Glomerular visceral epithelial cell (primary cell): ENCODE measurements at regions not wholly inside any gene's neighbourhood (a gene's known extent, or its start where the extent isn't known, plus 50 kb on each side); places are given as distances from the start of the nearest gene placed in this dataset.

Source experiments
- DNase-seq: peaks from one replicate; pipeline ENCODE4 v3.0.0-alpha.2; 2016; ENCODE audit errors: extremely low spot score

DNA sequence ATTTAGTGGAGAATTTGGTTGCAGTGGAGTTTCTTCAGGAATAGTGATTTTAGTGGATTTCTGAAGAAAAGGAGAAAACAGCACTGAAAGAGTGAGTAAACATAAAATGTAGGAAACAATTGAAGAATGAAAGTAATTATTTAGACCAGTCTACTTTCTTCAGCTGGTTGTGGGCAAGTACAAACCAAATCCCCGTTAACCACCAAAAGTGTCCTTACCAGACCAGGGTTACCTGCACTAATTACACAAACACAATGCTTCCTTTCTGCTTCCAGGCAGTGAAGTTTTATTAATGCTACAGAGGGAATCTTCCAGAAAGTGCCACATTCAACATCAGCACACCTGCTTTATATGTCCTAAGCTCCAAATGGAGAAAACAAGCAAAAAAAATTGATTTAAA is 248.0 kb upstream of the TBC1D5 start:
- DNase-seq, result no peak

DNA sequence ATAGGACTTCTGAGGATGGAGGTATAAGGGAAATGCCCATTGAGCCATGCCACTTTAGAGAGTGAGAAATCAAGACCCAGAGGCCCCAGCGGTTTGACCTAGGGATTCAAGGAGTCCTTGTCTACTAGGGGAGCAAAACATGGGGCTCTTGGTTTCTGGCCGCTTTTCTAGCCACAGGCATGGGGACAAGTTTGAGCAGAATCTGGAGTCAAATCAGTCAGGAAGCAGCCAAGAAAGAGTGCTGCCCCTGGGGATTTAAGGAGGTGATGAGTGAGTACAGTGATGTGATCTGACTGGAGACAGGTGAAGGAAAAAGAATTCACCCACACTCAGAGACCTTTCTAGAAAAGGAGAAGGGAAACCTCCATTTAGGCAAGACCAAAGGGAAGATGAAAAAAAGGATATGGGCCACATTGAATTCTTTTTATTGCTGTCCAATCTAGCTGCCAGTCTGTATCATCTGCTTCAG is 244.0 kb upstream of the TBC1D5 start:
- no peak for DNase-seq

DNA sequence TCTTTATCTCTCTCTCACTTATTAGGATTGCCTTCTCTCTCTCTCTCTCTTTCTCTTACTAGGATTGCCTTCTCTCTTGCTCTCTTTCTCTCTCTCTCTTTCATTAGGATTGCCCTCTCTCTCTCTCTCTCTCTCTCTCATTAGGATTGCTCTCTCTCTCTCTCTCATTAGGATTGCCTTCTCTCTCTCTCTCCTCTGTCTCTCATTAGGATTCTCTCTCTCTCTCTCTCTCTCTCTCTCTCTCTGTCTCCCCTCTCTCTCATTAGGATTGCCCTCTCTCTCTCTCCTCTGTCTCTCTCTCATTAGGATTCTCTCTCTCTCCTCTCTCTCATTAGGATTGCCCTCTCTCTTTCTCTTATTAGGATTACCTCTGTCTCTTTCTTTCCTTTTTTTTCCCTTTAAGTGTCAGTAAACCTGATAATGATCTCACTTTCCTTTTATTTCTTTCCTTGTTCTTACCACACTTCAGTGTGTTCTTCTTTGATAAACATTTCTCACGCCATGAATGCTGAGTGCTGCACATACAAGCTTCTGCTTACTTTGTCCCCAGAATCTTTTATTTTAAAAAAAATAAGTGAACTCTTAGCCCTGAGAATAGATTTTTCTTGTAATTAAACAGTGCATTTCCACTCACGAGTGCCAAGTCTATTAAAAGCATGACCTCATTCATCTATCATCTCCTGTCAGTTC is 243.4 kb upstream of the TBC1D5 start:
- DNase-seq, result no peak

DNA sequence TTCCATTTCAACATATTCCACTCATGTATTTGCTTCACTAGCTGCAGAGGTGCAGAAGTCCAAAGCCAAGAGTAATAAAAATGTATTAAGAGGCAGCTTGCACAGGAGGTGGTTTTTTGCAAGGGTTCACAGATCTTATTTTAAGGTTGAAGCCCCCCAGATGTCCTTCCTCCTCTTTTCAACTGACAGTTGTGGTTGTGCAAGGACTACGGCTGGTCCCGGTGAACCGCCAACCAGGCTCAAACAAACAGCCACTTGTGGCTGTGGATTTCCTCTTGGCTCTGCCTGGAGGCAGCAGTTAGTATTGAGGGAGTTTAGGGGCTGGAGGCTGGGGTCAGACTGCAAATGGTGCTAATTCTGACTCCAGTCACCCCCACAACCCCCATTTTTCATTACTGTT is 240.7 kb upstream of the TBC1D5 start:
- no peak for DNase-seq

DNA sequence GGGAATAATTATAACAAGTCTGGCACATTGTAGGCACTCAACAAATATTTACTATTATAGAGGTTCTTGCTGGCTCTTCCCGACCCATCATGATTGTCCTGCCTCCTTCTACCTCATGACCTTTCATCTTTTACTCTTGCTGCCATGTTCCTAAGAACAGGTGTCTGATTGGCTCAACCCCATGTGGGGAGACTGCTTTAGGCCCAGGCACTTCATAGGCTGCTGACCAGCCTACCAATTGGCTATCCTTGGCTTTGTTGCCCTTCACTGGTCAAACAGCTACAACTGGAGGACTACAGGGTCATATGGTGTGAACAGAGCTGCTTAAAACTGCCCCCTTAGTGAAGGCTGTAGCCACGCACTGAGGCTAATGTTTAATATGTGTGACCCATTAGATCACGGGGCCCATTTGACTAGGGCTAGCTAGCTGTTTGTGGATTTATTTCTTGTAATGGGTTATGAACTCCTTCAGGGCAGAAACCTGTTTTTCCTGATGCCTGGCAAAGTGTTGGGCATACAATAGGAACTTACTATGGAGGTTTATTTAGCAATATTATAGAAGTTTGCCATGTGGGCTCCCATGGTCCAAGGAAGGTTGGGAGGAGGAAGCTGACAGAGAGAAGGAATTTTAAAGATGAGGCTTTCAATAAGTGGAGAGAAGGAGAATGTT is 239.9 kb upstream of the TBC1D5 start:
- DNase-seq, result no peak

DNA sequence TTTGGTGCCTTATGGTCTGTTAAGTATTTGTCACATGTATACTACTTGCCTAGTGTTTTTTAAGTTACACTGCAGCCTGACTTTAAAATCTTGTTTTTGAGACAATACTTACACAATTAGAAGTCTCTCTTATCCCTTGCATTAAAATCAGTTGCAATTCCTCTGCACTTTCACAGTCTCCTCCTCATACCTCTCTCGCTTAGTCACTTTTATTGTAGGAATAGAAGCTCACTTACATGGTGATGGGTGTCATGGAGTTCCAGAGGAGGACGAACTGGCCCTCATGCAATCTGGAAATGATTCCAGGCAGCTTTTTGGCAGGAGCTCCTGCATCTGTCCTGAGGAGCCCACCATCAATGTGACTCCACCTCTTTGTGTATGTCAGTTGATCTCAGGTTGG is 238.4 kb upstream of the TBC1D5 start:
- DNase-seq, result no peak

DNA sequence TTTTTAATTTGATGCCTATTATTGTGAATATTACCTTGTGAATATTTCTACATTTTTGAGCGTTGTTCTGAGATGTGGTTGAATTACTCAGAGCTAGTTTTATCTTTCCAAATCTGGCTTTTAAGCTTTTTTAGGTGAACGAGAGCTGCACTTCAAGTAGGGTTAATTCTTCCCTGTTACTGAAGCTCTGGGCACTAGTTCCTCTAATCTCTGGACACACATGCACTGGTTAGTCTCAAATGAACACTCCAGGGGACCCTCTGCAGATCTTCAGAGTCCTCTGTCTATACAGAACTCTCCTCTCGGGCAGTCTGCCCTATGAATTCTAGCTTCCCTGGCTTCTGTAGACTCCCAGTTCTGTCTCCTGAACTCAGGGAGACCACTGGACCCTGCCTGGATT is 237.5 kb upstream of the TBC1D5 start:
- no peak for DNase-seq

DNA sequence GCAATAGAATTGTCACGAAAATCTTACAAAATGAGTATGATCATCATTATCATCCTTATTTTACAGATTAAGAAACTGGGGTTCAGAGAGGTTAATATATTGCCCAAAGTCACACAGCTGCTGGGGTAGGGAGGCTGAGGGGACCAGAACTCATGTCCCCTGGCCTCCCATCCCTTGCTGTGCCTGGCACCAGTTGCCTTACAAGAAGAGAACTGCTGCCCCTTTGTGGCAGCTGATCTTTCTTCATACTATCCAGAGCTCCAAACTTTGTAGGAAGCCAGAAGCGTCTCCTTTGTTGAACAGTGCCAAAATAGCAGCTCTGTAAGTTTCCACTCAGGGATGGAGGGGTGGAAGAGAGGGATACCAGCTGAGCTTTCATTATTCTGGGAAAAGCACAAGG is 236.8 kb upstream of the TBC1D5 start:
- no peak for DNase-seq

DNA sequence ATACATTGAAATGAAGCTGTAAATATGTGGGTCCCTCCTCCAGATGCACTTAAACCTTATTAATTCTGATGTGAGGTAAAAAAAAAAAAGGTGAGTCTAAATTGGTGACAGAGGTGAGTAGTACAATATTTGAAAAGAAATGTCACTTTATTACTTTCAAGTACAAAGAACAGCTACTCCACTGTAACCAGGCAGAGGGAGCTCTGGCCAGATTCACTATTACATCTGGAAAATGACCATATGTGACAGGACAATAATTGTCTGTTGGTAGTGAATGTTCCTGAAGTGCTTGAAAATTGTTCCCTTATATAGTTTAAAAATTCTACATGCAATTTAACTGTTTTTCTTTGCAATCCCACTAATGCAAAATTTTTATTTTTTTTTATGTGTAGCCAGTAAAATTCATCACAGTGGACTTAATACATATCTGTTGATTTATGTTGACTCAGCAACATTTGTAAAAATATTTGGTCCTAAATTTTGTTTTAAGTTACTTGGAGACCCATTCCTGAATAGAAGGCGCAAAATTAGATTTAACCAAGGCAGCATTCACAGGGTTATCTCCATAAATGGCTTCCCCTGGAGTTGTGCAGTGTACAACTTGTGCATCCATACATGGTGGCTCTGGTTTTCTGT is 231.9 kb upstream of the TBC1D5 start:
- no peak for DNase-seq

DNA sequence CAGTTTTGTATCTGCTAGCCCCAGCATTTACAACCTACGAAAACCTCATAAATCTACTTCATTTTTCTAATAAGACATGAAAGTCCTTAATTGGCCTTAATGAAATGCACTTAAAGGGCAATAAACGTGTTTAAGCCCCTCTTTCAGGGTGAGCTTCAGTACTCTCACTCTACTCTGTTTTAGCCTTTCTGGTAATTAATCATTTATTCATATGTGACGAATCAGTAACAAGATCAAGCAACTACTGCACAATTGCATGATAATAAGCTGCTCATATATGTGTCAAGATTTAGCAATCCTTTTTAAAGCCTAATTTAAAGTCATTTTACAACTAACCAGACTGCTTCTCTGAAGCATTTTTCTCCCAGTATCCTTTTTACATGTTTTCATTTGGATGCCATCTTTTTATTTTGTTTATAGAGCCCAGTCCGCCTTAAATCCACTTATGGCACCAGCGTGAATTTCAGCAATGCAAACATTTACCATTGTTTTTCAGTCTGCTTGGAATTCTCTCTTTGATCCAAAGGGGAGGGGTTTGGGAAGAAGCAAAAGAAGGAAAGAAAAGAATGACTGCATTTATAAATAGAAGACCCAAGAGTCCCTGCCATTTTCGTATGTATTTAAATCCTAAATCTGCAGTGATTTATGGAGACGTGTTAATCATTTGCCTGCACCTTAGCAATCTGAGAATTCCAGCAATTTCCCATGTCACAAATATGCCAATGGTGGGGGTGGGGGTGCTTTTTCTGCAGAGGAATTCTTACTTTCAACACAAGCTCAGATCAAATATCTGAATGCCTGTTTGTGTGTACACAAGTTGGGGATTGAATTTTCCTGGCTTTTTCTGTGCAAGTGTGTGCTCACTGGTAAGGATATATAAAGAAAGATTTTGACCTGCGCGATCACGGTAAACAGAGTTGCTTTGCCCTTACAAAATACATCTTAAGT is 230.8 kb upstream of the TBC1D5 start:
- DNase-seq, result no peak

DNA sequence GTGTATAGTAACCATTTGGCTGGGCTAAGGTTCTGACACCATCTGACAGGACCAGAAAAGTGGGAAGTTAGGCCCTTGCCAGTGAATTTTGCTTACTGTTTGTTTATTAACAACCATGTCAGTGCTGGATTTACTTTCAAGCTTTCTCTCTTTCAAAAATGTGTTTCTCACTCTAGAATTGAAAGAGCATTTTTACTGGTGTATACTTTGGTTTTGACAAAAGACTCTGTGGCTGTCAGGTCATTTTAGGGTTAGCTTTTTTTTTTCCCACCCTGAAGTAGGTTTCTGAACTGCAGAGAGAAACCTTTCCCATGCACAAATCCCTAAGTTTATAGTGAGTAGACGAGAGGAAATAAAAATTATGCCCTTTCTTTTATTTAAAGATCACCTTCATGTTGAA is 230.0 kb upstream of the TBC1D5 start:
- no peak for DNase-seq

DNA sequence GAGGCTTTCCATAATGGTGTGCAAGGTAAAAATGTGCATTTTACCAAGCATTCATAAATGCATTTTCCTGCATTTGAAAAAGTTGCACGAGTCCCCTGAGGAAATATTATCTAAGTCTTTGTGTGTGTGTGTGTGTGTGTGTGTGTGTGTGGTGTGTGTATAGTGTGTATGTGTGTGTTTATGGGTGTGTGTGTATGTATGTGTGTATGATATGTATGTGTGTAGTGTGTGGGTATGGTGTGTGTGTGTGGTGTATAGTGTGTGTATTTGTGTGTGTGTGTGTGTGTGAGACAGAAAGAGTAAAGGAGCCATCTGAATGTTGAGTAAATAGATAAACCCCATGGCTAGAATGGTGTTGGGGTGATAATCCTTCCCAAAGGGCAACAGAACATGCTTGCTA is 229.6 kb upstream of the TBC1D5 start:
- DNase-seq, result no peak

DNA sequence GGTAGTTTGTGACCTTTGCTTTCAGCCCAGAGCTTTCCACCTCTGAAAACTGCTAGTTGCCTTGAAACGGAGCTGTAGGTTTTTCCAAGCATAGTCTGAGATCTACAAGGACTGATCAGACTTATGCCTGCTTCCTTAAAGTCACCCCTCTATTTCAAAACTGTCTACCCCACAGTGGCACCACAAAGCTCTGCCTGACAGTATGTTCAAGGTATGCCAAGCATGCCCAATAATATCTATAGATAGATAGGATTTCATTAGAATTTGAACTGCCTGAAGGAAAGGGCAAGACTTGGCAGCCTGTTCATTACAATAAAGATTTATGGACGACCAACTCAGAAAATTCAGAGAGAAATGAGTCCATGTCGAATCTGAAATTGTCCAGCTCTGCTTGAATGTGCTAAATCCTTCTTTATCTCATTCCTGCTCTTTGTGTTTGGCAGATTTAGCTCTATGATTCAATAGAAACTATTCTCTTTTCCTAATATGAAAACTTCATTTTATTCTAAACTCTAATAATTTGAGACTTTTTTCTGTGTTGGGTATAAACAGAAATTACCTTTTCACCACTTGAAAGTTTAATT is 227.6 kb upstream of the TBC1D5 start:
- no peak for DNase-seq

DNA sequence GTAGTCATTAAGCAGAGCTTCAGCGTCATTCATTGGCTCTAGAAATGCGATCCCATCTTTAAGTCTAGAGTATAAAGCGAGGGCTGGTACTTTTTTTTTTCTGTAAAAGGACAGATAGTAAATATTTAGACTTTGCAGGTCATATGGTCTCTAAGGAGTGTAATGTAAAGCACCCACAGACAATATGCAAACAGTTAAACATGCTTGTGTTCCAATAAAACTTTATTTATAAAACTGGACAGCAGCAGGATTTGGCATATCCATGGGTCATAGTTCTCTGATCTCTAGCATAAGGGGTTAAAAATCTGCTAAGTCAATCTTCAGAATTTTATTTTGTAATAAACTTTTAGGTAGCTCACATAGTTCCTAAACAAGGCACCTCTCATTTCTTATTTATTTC is 226.8 kb upstream of the TBC1D5 start:
- DNase-seq, result no peak

DNA sequence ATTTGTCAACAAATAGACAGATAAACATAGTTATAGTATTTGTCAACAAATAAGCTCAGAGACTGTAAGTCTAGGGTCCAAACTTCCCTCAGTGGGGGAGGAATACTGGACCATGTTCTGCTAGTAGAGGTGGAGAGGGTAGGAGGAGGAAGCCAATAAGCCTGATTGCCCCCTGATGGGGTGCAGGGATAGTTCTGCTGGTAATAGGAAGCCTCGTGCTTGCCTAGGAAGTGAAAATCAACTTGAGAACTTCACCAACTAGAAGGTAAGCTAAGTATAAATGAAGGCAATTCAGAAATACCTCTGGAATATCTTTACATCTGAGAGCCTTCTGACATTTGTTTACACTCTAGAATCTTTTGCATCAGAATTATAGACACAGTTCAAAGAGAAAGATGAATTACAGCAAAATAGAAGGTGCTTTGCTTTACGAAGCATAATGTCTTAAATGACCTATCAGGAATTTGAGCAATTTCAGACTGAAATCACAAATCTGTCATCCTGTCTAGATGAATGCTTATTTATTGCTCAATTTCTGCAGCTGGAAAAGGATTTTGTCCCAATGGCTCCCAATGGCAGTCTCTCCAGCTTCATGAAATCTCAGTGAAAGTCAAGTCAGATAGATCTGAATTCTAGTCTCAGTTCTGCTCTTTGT is 225.6 kb upstream of the TBC1D5 start:
- DNase-seq, result no peak

DNA sequence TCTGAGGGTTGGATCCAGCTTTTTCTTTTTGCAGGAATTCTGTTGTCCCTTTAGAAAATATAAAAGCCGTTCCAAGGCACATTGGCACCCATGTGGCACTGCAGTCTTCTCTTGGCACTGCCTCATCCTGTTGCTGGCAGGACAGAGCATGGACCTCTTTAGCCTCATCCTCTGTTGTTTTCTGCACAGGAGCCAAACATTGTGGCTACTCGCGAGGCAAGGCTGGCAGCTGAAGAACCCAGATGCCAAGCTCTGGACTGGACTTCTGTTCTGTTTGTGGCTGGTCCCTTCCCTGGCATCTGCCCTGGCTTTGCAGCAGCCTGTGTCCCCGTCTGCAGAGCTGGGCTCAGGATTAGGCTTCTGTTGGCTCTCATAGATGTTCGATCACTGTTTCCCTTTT is 224.7 kb upstream of the TBC1D5 start:
- DNase-seq, result no peak

DNA sequence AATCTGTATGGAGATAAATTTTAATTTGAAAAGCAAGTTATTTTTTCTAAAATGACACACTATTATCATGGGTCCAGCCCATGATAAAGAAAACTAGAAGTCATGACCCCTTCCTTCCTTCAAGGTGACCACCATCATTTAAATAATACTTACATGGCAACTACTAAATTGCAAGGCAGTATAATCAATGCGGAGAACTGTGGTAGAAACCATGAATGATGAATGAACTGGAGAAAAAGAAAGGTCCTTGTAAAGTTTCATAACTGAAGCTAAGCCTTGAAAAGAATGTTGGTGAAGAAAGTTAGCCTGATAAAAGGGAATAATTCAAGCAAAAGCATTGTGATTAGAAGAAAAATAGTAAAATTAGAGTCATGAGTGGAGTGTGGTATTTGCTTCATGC is 222.9 kb upstream of the TBC1D5 start:
- DNase-seq, result no peak

DNA sequence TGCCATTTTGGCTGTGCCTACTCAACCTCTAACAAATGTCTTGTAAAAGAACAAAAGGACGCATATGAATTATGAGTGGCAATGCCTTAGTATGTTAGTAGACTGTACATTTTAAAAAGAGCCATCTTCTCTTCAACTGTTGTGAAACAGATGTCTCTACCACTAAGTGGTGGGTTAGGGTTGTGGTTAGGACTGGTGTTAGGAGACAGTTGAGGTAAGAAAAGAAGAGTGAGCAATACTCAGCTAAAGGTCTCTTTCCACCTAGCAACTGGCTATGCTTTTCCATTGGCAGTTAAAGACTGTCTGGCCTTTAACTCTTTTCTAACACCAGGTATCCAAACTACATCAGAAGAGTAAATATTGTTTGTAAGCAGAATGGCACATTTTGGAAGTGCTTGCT is 221.7 kb upstream of the TBC1D5 start:
- no peak for DNase-seq

DNA sequence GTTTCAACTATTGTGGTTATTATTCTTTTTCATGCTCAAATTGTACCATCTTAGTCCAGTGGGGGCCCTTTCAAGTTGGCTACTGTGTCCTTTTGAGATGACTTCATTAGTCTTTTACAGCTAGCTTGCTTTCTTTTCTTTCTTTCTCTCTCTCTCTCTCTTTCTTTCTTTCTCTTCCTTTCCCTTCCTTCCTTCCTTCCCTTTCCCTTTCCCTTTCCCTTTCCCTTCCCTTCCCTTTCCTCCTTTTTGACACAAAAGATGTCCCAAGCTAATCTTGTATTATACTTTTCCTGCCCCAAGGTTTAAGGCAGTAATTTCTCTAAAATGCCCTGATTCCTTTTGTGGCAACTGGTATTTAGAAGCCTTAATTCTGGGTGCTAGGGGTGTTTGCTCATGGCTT is 213.0 kb upstream of the TBC1D5 start:
- DNase-seq, result no peak

DNA sequence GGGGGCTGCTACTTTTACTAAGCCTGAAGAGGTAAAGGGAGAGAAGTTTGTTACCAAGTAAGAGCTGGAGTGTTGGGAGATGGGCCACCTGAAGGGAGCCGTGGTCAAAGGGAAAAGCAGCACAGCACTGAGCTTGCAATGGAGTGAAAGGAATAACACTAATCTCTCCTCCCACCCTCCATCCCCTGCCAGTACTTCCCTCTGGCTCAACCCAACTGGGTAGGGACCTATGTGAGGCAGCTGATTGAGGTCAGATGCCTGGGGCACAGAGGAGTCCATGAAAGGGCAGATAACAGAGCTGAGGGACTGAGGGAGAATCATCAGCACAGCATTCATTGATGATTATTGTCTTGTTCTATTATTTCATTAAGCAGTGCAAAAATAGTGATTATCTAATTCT is 212.4 kb upstream of the TBC1D5 start:
- DNase-seq, result no peak

DNA sequence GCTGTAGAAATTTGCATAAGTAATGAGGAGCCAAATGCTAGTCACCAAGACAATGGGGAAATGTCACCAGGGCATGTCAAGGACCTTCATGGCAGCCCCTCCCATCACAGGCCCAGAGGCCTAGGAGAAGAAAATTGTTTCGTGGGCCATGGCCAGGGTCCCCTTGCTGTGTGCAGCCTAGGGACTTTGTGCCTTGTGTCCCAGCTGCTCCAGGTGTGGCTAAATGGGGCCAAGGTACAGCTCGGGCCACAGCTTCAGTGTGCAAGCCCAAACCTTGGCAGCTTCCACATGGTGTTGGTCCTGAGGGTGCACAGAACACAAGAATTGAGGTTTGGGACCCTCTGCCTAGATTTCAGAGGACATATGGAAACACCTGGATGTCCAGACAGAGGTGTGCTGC is 208.8 kb upstream of the TBC1D5 start:
- no peak for DNase-seq
